HepG2 (cell line): ENCODE measurements at regions not wholly inside any gene's neighbourhood (a gene's known extent, or its start where the extent isn't known, plus 50 kb on each side); places are given as distances from the start of the nearest gene placed in this dataset.

ENCODE experiments used
- ATRX ChIP-seq: sonication (generic); formaldehyde crosslinking; IDR thresholded peaks from 2 replicates; pipeline ENCODE4 v1.4.0; 2020; ENCODE audit warnings: missing genetic modification reagents, borderline replicate concordance
- CERS6 ChIP-seq: sonication (generic); formaldehyde crosslinking; IDR thresholded peaks from 2 replicates; pipeline ENCODE4 v1.5.0; 2020; ENCODE audit warnings: missing genetic modification reagents
- EP300 ChIP-seq, 3 experiments: sonication (generic) in 1 of 3; formaldehyde crosslinking in 1 of 3; IDR thresholded peaks; 2 replicates each; pipeline versions ENCODE4 v1.5.1 to v1.6.1; 2011 to 2020; ENCODE audit warnings: low read depth in 2 of 3, low read length in 2 of 3, borderline replicate concordance in 1 of 3, improper control_type of control experiment in 1 of 3, mild to moderate bottlenecking in 1 of 3, missing genetic modification reagents in 1 of 3, moderate library complexity in 1 of 3
- FOXO1 ChIP-seq: sonication (generic); formaldehyde crosslinking; IDR thresholded peaks from 2 replicates; pipeline ENCODE4 v1.4.0; 2020; ENCODE audit warnings: missing genetic modification reagents
- GATAD2A ChIP-seq: IDR thresholded peaks from 2 replicates; pipeline ENCODE4 v1.6.1; 2016
- HDAC1 ChIP-seq: sonication (generic); formaldehyde crosslinking; IDR thresholded peaks from 2 replicates; pipeline ENCODE4 v1.5.1; 2020; ENCODE audit warnings: mild to moderate bottlenecking, missing genetic modification reagents
- HOXD1 ChIP-seq: sonication (generic); formaldehyde crosslinking; IDR thresholded peaks from 2 replicates; pipeline ENCODE4 v1.5.0; 2020; ENCODE audit warnings: missing genetic modification reagents
- KAT8 ChIP-seq: IDR thresholded peaks from 2 replicates; pipeline ENCODE4 v1.6.1; 2016; ENCODE audit warnings: missing genetic modification reagents, missing compliant biosample characterization
- LCORL ChIP-seq, 2 experiments: fragments of 450-650 bp in 1 of 2; sonication (generic) in 1 of 2; formaldehyde crosslinking in 1 of 2; IDR thresholded peaks; 2 replicates each; pipeline versions ENCODE4 v1.5.0 to v1.6.1; 2017 to 2020; ENCODE audit warnings: antibody characterized with exemption in 1 of 2, missing genetic modification reagents in 1 of 2
- MED1 ChIP-seq: sonication (generic); formaldehyde crosslinking; IDR thresholded peaks from 2 replicates; pipeline ENCODE4 v1.4.0; 2020; ENCODE audit warnings: missing genetic modification reagents
- NFKBIZ ChIP-seq: IDR thresholded peaks from 2 replicates; pipeline ENCODE4 v1.6.1; 2018; ENCODE audit warnings: missing genetic modification reagents, missing compliant biosample characterization
- RXRB ChIP-seq: IDR thresholded peaks from 2 replicates; pipeline ENCODE4 v1.6.1; 2016; ENCODE audit warnings: borderline replicate concordance, missing genetic modification reagents, missing compliant biosample characterization
- SOX5 ChIP-seq: IDR thresholded peaks from 2 replicates; pipeline ENCODE4 v1.6.1; 2016; ENCODE audit warnings: borderline replicate concordance
- TCF7 ChIP-seq: sonication (generic); IDR thresholded peaks from 2 replicates; pipeline ENCODE4 v1.6.1; 2016; ENCODE audit warnings: antibody characterized with exemption, low read depth
- U2AF1 ChIP-seq: fragments of 200-400 bp; formaldehyde crosslinking; optimal IDR thresholded peaks from 2 replicates; pipeline ENCODE3; 2017; ENCODE audit warnings: mild to moderate bottlenecking, low read depth, low read length
- ZNF782 ChIP-seq: sonication (generic); formaldehyde crosslinking; IDR thresholded peaks from 2 replicates; pipeline ENCODE4 v1.4.0; 2020; ENCODE audit warnings: missing genetic modification reagents, mild to moderate bottlenecking, borderline replicate concordance
- TF ChIP-seq, protein P1 (sequence below): sonication (generic); formaldehyde crosslinking; IDR thresholded peaks from 2 replicates; pipeline ENCODE4 v1.4.0; 2020; ENCODE audit warnings: missing genetic modification reagents
- TF ChIP-seq, protein P2 (sequence below): sonication (generic); formaldehyde crosslinking; IDR thresholded peaks from 2 replicates; pipeline ENCODE4 v1.5.0; 2020; ENCODE audit warnings: mild to moderate bottlenecking, missing genetic modification reagents
- TF ChIP-seq, protein P3 (sequence below): IDR thresholded peaks from 2 replicates; pipeline ENCODE4 v1.4.0; 2020; ENCODE audit warnings: mild to moderate bottlenecking, missing genetic modification reagents

- TF ChIP-seq, protein P1, sequence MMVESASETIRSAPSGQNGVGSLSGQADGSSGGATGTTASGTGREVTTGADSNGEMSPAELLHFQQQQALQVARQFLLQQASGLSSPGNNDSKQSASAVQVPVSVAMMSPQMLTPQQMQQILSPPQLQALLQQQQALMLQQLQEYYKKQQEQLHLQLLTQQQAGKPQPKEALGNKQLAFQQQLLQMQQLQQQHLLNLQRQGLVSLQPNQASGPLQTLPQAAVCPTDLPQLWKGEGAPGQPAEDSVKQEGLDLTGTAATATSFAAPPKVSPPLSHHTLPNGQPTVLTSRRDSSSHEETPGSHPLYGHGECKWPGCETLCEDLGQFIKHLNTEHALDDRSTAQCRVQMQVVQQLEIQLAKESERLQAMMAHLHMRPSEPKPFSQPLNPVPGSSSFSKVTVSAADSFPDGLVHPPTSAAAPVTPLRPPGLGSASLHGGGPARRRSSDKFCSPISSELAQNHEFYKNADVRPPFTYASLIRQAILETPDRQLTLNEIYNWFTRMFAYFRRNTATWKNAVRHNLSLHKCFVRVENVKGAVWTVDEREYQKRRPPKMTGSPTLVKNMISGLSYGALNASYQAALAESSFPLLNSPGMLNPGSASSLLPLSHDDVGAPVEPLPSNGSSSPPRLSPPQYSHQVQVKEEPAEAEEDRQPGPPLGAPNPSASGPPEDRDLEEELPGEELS (CRISPR knock-in tag): peak; percentile 81
- TF ChIP-seq SOX5 (CRISPR knock-in tag): peak; percentile 22; the same call in 1 of the 2 replicates
- TF ChIP-seq TCF7: peak; percentile 11; the same call in 1 of the 2 replicates
- TF ChIP-seq RXRB (CRISPR knock-in tag): 0 out of 2 replicates have a peak, but pooled peaks have one; percentile 45
- peak; percentile 61 for TF ChIP-seq MED1 (CRISPR knock-in tag)
- TF ChIP-seq ZNF782 (CRISPR knock-in tag): no peak
- peak; percentile 31; the same call in 1 of the 2 replicates for TF ChIP-seq HDAC1 (CRISPR knock-in tag)
- TF ChIP-seq, protein P2, sequence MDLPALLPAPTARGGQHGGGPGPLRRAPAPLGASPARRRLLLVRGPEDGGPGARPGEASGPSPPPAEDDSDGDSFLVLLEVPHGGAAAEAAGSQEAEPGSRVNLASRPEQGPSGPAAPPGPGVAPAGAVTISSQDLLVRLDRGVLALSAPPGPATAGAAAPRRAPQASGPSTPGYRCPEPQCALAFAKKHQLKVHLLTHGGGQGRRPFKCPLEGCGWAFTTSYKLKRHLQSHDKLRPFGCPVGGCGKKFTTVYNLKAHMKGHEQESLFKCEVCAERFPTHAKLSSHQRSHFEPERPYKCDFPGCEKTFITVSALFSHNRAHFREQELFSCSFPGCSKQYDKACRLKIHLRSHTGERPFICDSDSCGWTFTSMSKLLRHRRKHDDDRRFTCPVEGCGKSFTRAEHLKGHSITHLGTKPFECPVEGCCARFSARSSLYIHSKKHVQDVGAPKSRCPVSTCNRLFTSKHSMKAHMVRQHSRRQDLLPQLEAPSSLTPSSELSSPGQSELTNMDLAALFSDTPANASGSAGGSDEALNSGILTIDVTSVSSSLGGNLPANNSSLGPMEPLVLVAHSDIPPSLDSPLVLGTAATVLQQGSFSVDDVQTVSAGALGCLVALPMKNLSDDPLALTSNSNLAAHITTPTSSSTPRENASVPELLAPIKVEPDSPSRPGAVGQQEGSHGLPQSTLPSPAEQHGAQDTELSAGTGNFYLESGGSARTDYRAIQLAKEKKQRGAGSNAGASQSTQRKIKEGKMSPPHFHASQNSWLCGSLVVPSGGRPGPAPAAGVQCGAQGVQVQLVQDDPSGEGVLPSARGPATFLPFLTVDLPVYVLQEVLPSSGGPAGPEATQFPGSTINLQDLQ (CRISPR knock-in tag): no peak
- no peak for TF ChIP-seq CERS6 (CRISPR knock-in tag)
- TF ChIP-seq GATAD2A (CRISPR knock-in tag): peak; percentile 75
- no peak for TF ChIP-seq LCORL (IDR thresholded peaks at IDR 0.05)
- TF ChIP-seq LCORL (CRISPR knock-in tag; IDR thresholded peaks at IDR 0.05): no peak
- TF ChIP-seq, protein P3, sequence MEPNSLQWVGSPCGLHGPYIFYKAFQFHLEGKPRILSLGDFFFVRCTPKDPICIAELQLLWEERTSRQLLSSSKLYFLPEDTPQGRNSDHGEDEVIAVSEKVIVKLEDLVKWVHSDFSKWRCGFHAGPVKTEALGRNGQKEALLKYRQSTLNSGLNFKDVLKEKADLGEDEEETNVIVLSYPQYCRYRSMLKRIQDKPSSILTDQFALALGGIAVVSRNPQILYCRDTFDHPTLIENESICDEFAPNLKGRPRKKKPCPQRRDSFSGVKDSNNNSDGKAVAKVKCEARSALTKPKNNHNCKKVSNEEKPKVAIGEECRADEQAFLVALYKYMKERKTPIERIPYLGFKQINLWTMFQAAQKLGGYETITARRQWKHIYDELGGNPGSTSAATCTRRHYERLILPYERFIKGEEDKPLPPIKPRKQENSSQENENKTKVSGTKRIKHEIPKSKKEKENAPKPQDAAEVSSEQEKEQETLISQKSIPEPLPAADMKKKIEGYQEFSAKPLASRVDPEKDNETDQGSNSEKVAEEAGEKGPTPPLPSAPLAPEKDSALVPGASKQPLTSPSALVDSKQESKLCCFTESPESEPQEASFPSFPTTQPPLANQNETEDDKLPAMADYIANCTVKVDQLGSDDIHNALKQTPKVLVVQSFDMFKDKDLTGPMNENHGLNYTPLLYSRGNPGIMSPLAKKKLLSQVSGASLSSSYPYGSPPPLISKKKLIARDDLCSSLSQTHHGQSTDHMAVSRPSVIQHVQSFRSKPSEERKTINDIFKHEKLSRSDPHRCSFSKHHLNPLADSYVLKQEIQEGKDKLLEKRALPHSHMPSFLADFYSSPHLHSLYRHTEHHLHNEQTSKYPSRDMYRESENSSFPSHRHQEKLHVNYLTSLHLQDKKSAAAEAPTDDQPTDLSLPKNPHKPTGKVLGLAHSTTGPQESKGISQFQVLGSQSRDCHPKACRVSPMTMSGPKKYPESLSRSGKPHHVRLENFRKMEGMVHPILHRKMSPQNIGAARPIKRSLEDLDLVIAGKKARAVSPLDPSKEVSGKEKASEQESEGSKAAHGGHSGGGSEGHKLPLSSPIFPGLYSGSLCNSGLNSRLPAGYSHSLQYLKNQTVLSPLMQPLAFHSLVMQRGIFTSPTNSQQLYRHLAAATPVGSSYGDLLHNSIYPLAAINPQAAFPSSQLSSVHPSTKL (CRISPR knock-in tag): peak; percentile 64; the same call in 1 of the 2 replicates
- no peak for TF ChIP-seq HOXD1 (CRISPR knock-in tag)
- peak; percentile 54; the same call in 1 of the 2 replicates for TF ChIP-seq FOXO1 (CRISPR knock-in tag)
- TF ChIP-seq U2AF1: no peak
- TF ChIP-seq NFKBIZ (CRISPR knock-in tag): no peak
- 0 out of 2 replicates have a peak, but pooled peaks have one; percentile 20 for TF ChIP-seq KAT8 (CRISPR knock-in tag)
- no peak; a peak in 1 of 4 replicates for TF ChIP-seq EP300 (IDR thresholded peaks at IDR 0.05; ENCODE audit: low read depth in 2 of 2, low read length in 2 of 2)
- no peak for TF ChIP-seq EP300 (CRISPR knock-in tag; IDR thresholded peaks at IDR 0.05; ENCODE audit: borderline replicate concordance)
- no peak for TF ChIP-seq ATRX
These were observed 121.5 kb upstream of the CPM start (continued) for GRCh38 chr12:69054343-69055056.
